ENCODE measurements at regions not wholly inside any gene's neighbourhood (a gene's known extent, or its start where the extent isn't known, plus 50 kb on each side); places are given as distances from the start of the nearest gene placed in this dataset.

GRCh38 chr20:11581271-11581670, 336.4 kb upstream of the BTBD3 start:
- DNase-seq (ENCODE audit: low spot score), result no peak

GRCh38 chr20:11582060-11582459, 335.6 kb upstream of the BTBD3 start:
- DNase-seq (ENCODE audit: low spot score), result no peak

- no peak for DNase-seq (ENCODE audit: low spot score)
Observed at GRCh38 chr20:11585752-11586352, 331.8 kb upstream of the BTBD3 start.

GRCh38 chr20:11588875-11589274, 328.8 kb upstream of the BTBD3 start:
- no peak for DNase-seq (ENCODE audit: low spot score)

GRCh38 chr20:11591965-11592364, 325.7 kb upstream of the BTBD3 start:
- DNase-seq (ENCODE audit: low spot score), result no peak

- no peak for DNase-seq (ENCODE audit: low spot score)
Observed at GRCh38 chr20:11604339-11604738, 313.4 kb upstream of the BTBD3 start.

- DNase-seq (ENCODE audit: low spot score), result no peak
Observed at GRCh38 chr20:11607047-11607446, 310.6 kb upstream of the BTBD3 start.

GRCh38 chr20:11608736-11609135, 309.0 kb upstream of the BTBD3 start:
- no peak for DNase-seq (ENCODE audit: low spot score)

- DNase-seq (ENCODE audit: low spot score), result no peak
Observed at GRCh38 chr20:11624704-11625103, 293.0 kb upstream of the BTBD3 start.

- no peak for DNase-seq (ENCODE audit: low spot score)
Observed at GRCh38 chr20:11626551-11626950, 291.1 kb upstream of the BTBD3 start.

- no peak for DNase-seq (ENCODE audit: low spot score)
Observed at GRCh38 chr20:11642866-11643265, 274.8 kb upstream of the BTBD3 start.

GRCh38 chr20:11646359-11646758, 271.3 kb upstream of the BTBD3 start:
- no peak for DNase-seq (ENCODE audit: low spot score)

GRCh38 chr20:11650566-11650965, 267.1 kb upstream of the BTBD3 start:
- no peak for DNase-seq (ENCODE audit: low spot score)

GRCh38 chr20:11651138-11651537, 266.6 kb upstream of the BTBD3 start:
- DNase-seq (ENCODE audit: low spot score), result no peak

GRCh38 chr20:11651647-11652046, 266.0 kb upstream of the BTBD3 start:
- no peak for DNase-seq (ENCODE audit: low spot score)

- no peak for DNase-seq (ENCODE audit: low spot score)
Observed at GRCh38 chr20:11652128-11652527, 265.6 kb upstream of the BTBD3 start.

- DNase-seq (ENCODE audit: low spot score), result no peak
Observed at GRCh38 chr20:11654766-11655165, 262.9 kb upstream of the BTBD3 start.

GRCh38 chr20:11660673-11661072, 257.0 kb upstream of the BTBD3 start:
- DNase-seq (ENCODE audit: low spot score), result no peak

- DNase-seq (ENCODE audit: low spot score), result no peak
Observed at GRCh38 chr20:11671015-11671511, 246.6 kb upstream of the BTBD3 start.

GRCh38 chr20:11672959-11673358, 244.7 kb upstream of the BTBD3 start:
- no peak for DNase-seq (ENCODE audit: low spot score)

GRCh38 chr20:11675920-11676629, 241.6 kb upstream of the BTBD3 start:
- DNase-seq (ENCODE audit: low spot score), result no peak

- DNase-seq (ENCODE audit: low spot score), result peak; percentile 67
Observed at GRCh38 chr20:11676630-11677287, 240.9 kb upstream of the BTBD3 start.

- DNase-seq (ENCODE audit: low spot score), result no peak
Observed at GRCh38 chr20:11677428-11677827, 240.3 kb upstream of the BTBD3 start.

All from D341Med (cell line).